ENCODE measurements at regions not wholly inside any gene's neighbourhood (a gene's known extent, or its start where the extent isn't known, plus 50 kb on each side); places are given as distances from the start of the nearest gene placed in this dataset.

- DNase-seq (ENCODE audit: low read depth in 1 of 2, low spot score in 1 of 2), result no peak
- no peak for TF ChIP-seq SPI1 (IDR thresholded peaks at IDR 0.05; ENCODE audit: borderline replicate concordance, low read depth)
- TF ChIP-seq REST (IDR thresholded peaks at IDR 0.05; ENCODE audit: insufficient replicate concordance, low read depth), result no peak
- no peak for TF ChIP-seq POLR2AphosphoS5 (IDR thresholded peaks at IDR 0.05; ENCODE audit: low read depth)
- no peak for TF ChIP-seq CTCF (IDR thresholded peaks at IDR 0.05; ENCODE audit: insufficient read depth, low read length)
- TF ChIP-seq GABPA (IDR thresholded peaks at IDR 0.05; ENCODE audit: low read depth), result no peak
- no peak overlapping the region for H3K27ac ChIP-seq (replicated peaks)
- H3K27me3 ChIP-seq (ENCODE audit: insufficient read depth, poor library complexity, severe bottlenecking), result no peaks in the 10 kb centered on the region
- H3K4me3 ChIP-seq (replicated peaks; ENCODE audit: insufficient read depth, low read length), result no peak overlapping the region
Measured at GRCh38 chr1:214719207-214719606, 116.2 kb downstream of the CENPF start.

GRCh38 chr1:214720561-214720960 is 117.6 kb downstream of the CENPF start:
- H3K27ac ChIP-seq (replicated peaks), result no peak overlapping the region
- DNase-seq (ENCODE audit: low read depth in 1 of 2, low spot score in 1 of 2), result no peak
- TF ChIP-seq REST (IDR thresholded peaks at IDR 0.05; ENCODE audit: insufficient replicate concordance, low read depth) (no peak), POLR2AphosphoS5 (IDR thresholded peaks at IDR 0.05; ENCODE audit: low read depth) (no peak), CTCF (IDR thresholded peaks at IDR 0.05; ENCODE audit: insufficient read depth, low read length) (no peak), GABPA (IDR thresholded peaks at IDR 0.05; ENCODE audit: low read depth) (no peak), SPI1 (IDR thresholded peaks at IDR 0.05; ENCODE audit: borderline replicate concordance, low read depth) (no peak)
- no peaks in the 10 kb centered on the region for H3K27me3 ChIP-seq (ENCODE audit: insufficient read depth, poor library complexity, severe bottlenecking)
- no peak overlapping the region for H3K4me3 ChIP-seq (replicated peaks; ENCODE audit: insufficient read depth, low read length)

- DNase-seq (ENCODE audit: low read depth in 1 of 2, low spot score in 1 of 2), result no peak
- TF ChIP-seq SPI1 (IDR thresholded peaks at IDR 0.05; ENCODE audit: borderline replicate concordance, low read depth) (no peak), CTCF (IDR thresholded peaks at IDR 0.05; ENCODE audit: insufficient read depth, low read length) (no peak), POLR2AphosphoS5 (IDR thresholded peaks at IDR 0.05; ENCODE audit: low read depth) (no peak), REST (IDR thresholded peaks at IDR 0.05; ENCODE audit: insufficient replicate concordance, low read depth) (no peak), GABPA (IDR thresholded peaks at IDR 0.05; ENCODE audit: low read depth) (no peak)
- Histone ChIP-seq H3K27me3 (ENCODE audit: insufficient read depth, poor library complexity, severe bottlenecking) (no peaks in the 10 kb centered on the region), H3K4me3 (replicated peaks; ENCODE audit: insufficient read depth, low read length) (no peak overlapping the region), H3K27ac (replicated peaks) (no peak overlapping the region)
Measured at GRCh38 chr1:214727274-214727673, 124.3 kb downstream of the CENPF start.

Measured in HL-60 (cell line).